Caco-2 (cell line): ENCODE measurements at regions not wholly inside any gene's neighbourhood (a gene's known extent, or its start where the extent isn't known, plus 50 kb on each side); places are given as distances from the start of the nearest gene placed in this dataset.
A peak's percentile ranks its signal among the peaks of the same experiment; 100 is the strongest.

Experiments
- BruUV-seq: library from RNA; stranded (reverse); fragments of 400-500 nt; replicated peaks from 2 replicates; lab custom pipeline; 2021; lab: Mats Ljungman, UMichigan
- CTCF ChIA-PET: fragments of 300-600 bp; sonication (Branson Sonifier 250); formaldehyde crosslinking; loops from one replicate; lab custom pipeline; 2022; ENCODE audit warnings: antibody characterized with exemption; lab: Charles Lee
- POLR2A ChIA-PET: fragments of 300-600 bp; sonication (Branson Sonifier 250); formaldehyde crosslinking; loops from one replicate; lab custom pipeline; 2022; ENCODE audit warnings: antibody characterized with exemption; lab: Charles Lee
- DNase-seq, 2 experiments: peaks; one replicate each; pipeline versions ENCODE4 v3.0.0 to v3.0.0-alpha.2; 2020 to 2022
- H3K27me3 ChIP-seq: replicated peaks from 2 replicates; pipeline ENCODE4 v1.6.0; 2011; ENCODE audit warnings: low read length; ENCODE audit not compliant: control insufficient read depth, insufficient read depth
- H3K36me3 ChIP-seq: 2 replicates; pipeline ENCODE4 v1.5.1; 2011; ENCODE audit warnings: low read length; ENCODE audit not compliant: control insufficient read depth, insufficient read depth
- H3K4me1 ChIP-seq: fragments of 250-450 bp; sonication (Bioruptor Pico); 2 replicates; pipeline ENCODE4 v1.5.1; 2020; ENCODE audit warnings: mild to moderate bottlenecking
- H3K4me3 ChIP-seq: 2 replicates; pipeline ENCODE4 v1.5.1; 2011; ENCODE audit warnings: low read depth, mild to moderate bottlenecking, control low read depth, low read length
- H3K9me3 ChIP-seq: fragments of 250-450 bp; sonication (Bioruptor Pico); 2 replicates; pipeline ENCODE4 v1.5.1; 2020; ENCODE audit warnings: mild to moderate bottlenecking, moderate library complexity
- H3K27ac Mint-ChIP-seq: one replicate; pipeline ENCODE4 v1.8.0; 2022; ENCODE audit warnings: mixed read lengths; ENCODE audit not compliant: unreplicated experiment
- H3K27me3 Mint-ChIP-seq: one replicate; pipeline ENCODE4 v1.8.0; 2022; ENCODE audit warnings: mixed read lengths; ENCODE audit not compliant: insufficient read depth, unreplicated experiment
- H3K36me3 Mint-ChIP-seq: one replicate; pipeline ENCODE4 v1.8.0; 2022; ENCODE audit warnings: mild to moderate bottlenecking, mixed read lengths; ENCODE audit not compliant: insufficient read depth, unreplicated experiment
- H3K4me1 Mint-ChIP-seq: one replicate; pipeline ENCODE4 v1.8.0; 2022; ENCODE audit warnings: low read depth, mixed read lengths; ENCODE audit not compliant: unreplicated experiment
- H3K4me3 Mint-ChIP-seq: one replicate; pipeline ENCODE4 v1.8.0; 2022; ENCODE audit warnings: mild to moderate bottlenecking, moderate library complexity, mixed read lengths; ENCODE audit not compliant: unreplicated experiment
- H3K9me3 Mint-ChIP-seq: one replicate; pipeline ENCODE4 v1.8.0; 2022; ENCODE audit warnings: mixed read lengths; ENCODE audit not compliant: unreplicated experiment
- intact Hi-C: fragments of 100-400 bp; cut with micrococcal nuclease; formaldehyde crosslinking; loops from one replicate; pipeline ENCODE4 v1.10.0; 2022; ENCODE audit not compliant: unreplicated experiment
- TF ChIP-seq, protein P1 (sequence below), 2 experiments: fragments of 200-600 bp in 1 of 2; IDR thresholded peaks; 1 replicate in 1 of 2; 2 replicates in 1 of 2; pipeline versions ENCODE4 v1.5.1 to v1.8.0; 2011 to 2022; ENCODE audit warnings: antibody characterized with exemption in 1 of 2, control low read depth in 1 of 2, inconsistent platforms in 1 of 2, low read depth in 1 of 2, low read length in 1 of 2, mild to moderate bottlenecking in 1 of 2, moderate library complexity in 1 of 2; ENCODE audit not compliant: insufficient read depth in 1 of 2, severe bottlenecking in 1 of 2, unreplicated experiment in 1 of 2

DNA sequence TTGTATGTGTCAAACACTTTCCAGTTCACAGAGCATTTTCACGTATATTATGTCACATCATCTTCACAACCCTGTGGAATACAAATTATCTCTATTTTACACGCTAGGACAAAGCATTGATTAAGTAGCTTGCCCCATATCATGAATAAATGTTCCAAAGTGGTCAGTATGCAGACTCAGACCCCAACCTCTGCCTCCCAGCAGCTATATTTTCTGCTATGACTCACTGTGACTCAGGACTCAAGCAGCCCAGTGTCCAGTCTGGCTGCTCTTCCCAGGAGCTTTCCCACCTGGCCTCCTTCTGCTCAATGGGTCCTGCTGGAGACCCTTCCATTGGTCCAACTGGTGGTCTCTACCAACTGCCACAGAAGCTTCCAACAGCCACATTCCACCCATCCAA, 56.0 kb upstream of the RAP1A start:
- H3K27me3 ChIP-seq: no peaks in the 10 kb centered on the region
- no peak overlapping the region for H3K27ac Mint-ChIP-seq
- H3K9me3 Mint-ChIP-seq: no peaks in the 10 kb centered on the region
- ChIA-PET CTCF (no interaction called here), POLR2A (no interaction called here)
- no peaks in the 10 kb centered on the region for H3K27me3 Mint-ChIP-seq
- intact Hi-C loops: loop anchor here (5.0 kb wide), 1 partner anchor 79 kb away; no protein-coding TSS in a partner anchor
- H3K4me1 ChIP-seq: peaks cover 57% of the 10 kb centered on the region
- H3K36me3 ChIP-seq: no peaks in the 10 kb centered on the region
- no peak for DNase-seq
- no peaks in the 10 kb centered on the region for H3K36me3 Mint-ChIP-seq
- TF ChIP-seq, protein P1, sequence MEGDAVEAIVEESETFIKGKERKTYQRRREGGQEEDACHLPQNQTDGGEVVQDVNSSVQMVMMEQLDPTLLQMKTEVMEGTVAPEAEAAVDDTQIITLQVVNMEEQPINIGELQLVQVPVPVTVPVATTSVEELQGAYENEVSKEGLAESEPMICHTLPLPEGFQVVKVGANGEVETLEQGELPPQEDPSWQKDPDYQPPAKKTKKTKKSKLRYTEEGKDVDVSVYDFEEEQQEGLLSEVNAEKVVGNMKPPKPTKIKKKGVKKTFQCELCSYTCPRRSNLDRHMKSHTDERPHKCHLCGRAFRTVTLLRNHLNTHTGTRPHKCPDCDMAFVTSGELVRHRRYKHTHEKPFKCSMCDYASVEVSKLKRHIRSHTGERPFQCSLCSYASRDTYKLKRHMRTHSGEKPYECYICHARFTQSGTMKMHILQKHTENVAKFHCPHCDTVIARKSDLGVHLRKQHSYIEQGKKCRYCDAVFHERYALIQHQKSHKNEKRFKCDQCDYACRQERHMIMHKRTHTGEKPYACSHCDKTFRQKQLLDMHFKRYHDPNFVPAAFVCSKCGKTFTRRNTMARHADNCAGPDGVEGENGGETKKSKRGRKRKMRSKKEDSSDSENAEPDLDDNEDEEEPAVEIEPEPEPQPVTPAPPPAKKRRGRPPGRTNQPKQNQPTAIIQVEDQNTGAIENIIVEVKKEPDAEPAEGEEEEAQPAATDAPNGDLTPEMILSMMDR (IDR thresholded peaks at IDR 0.05; ENCODE audit: insufficient read depth in 1 of 2, low read depth in 1 of 2, low read length in 1 of 2, severe bottlenecking in 1 of 2, unreplicated experiment in 1 of 2): no peak
- H3K4me1 Mint-ChIP-seq: peaks cover 51% of the 10 kb centered on the region
- H3K4me3 ChIP-seq: no peak overlapping the region
- BruUV-seq: no TSS peak
- no peaks in the 10 kb centered on the region for H3K9me3 ChIP-seq
- H3K4me3 Mint-ChIP-seq: no peak overlapping the region

DNA sequence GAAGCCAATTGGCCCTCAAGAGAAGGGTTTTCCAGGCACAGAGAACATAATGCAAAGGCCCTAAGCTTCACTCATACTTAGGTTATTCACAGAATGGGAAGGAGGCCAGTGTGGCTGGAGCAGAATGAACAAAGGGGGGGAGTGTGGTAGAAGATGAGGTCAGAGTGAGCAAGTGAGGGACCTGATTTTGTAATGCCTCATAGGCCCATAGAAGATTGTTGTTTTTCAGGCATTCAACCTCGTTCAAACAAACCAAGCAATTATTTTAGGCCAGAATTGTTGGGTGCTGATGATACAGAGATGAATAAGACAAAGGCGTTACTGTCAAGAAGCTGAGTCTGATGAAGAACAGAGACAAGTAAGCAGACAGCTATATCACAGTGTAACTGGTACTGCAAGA, 54.5 kb upstream of the RAP1A start:
- H3K27ac Mint-ChIP-seq: peak overlapping the region; percentile 73
- H3K27me3 Mint-ChIP-seq: no peaks in the 10 kb centered on the region
- no TSS peak for BruUV-seq
- Histone ChIP-seq H3K4me1 (peaks cover 45% of the 10 kb centered on the region), H3K4me3 (no peak overlapping the region), H3K27me3 (no peaks in the 10 kb centered on the region), H3K36me3 (no peaks in the 10 kb centered on the region), H3K9me3 (no peaks in the 10 kb centered on the region)
- no peaks in the 10 kb centered on the region for H3K9me3 Mint-ChIP-seq
- CTCF ChIA-PET: interaction anchor here (0.6 kb wide), 1 partner anchor 1363 kb away, joined by 4 read pairs; no protein-coding TSS in a partner anchor
- no peak for DNase-seq
- peaks cover 44% of the 10 kb centered on the region for H3K4me1 Mint-ChIP-seq
- TF ChIP-seq, protein P1 (IDR thresholded peaks at IDR 0.05; ENCODE audit: insufficient read depth in 1 of 2, low read depth in 1 of 2, low read length in 1 of 2, severe bottlenecking in 1 of 2, unreplicated experiment in 1 of 2): no peak
- no peak overlapping the region for H3K4me3 Mint-ChIP-seq
- POLR2A ChIA-PET: no interaction called here
- no peaks in the 10 kb centered on the region for H3K36me3 Mint-ChIP-seq
- intact Hi-C loops: loop anchor here (5.0 kb wide), 1 partner anchor 58 kb away; no protein-coding TSS in a partner anchor

DNA sequence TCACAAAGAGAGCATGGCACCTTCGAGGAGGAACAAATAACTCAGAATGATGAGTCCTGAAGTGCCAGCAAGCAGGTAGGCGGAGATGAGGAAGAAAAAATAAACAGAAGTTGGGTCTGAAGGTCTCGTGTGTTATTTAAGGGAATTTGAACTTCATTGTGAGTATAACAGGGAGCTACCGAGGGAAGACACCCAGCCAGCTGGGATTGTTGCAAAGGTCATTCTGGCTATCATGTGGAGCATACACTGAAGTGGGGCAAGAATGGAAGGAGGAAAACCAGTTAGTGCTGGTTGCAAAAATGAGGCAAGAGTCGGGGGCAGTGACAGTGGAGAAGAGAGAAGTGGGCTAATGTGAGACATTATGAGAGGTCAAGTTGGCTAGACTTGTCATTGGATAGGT, 53.6 kb upstream of the RAP1A start:
- Mint-ChIP-seq H3K4me3 (peak overlapping the region; percentile 7), H3K4me1 (peaks cover 42% of the 10 kb centered on the region), H3K36me3 (no peaks in the 10 kb centered on the region), H3K9me3 (no peaks in the 10 kb centered on the region), H3K27ac (peak overlapping the region; percentile 6), H3K27me3 (no peaks in the 10 kb centered on the region)
- CTCF ChIA-PET: interaction anchor here (1.0 kb wide), 1 partner anchor 58 kb away, joined by 6 read pairs; no protein-coding TSS in a partner anchor
- BruUV-seq: no TSS peak
- peaks cover 36% of the 10 kb centered on the region for H3K4me1 ChIP-seq
- TF ChIP-seq, protein P1 (IDR thresholded peaks at IDR 0.05; ENCODE audit: insufficient read depth in 1 of 2, low read depth in 1 of 2, low read length in 1 of 2, severe bottlenecking in 1 of 2, unreplicated experiment in 1 of 2): no peak
- POLR2A ChIA-PET: no interaction called here
- H3K9me3 ChIP-seq: no peaks in the 10 kb centered on the region
- intact Hi-C loops: loop anchor here (5.0 kb wide), 1 partner anchor 59 kb away; no protein-coding TSS in a partner anchor
- no peak overlapping the region for H3K4me3 ChIP-seq
- DNase-seq: peak; percentile 29 to 37
- no peaks in the 10 kb centered on the region for H3K27me3 ChIP-seq
- H3K36me3 ChIP-seq: no peaks in the 10 kb centered on the region
